ENCODE measurements at regions not wholly inside any gene's neighbourhood (a gene's known extent, or its start where the extent isn't known, plus 50 kb on each side); places are given as distances from the start of the nearest gene placed in this dataset.
A peak's percentile ranks its signal among the peaks of the same experiment; 100 is the strongest.
"Not testable (repeated sequence)": the region's sequence is repeated elsewhere in the genome, so short reads cannot be mapped to it uniquely, and the experiment has no call there.

- no peak for DNase-seq
Measured at GRCh38 chr5:136453199-136453598, 87.9 kb upstream of the TRPC7 start.

GRCh38 chr5:136447576-136447975 is 82.2 kb upstream of the TRPC7 start:
- not testable (repeated sequence) for DNase-seq

GRCh38 chr5:136446565-136446964 is 81.2 kb upstream of the TRPC7 start:
- no peak for DNase-seq

GRCh38 chr5:136444099-136444498 is 78.8 kb upstream of the TRPC7 start:
- not testable (repeated sequence) for DNase-seq

GRCh38 chr5:136439367-136439766 is 74.0 kb upstream of the TRPC7 start:
- DNase-seq: no peak

GRCh38 chr5:136435946-136436543 is 70.7 kb upstream of the TRPC7 start:
- no peak for DNase-seq

- DNase-seq: no peak
Measured at GRCh38 chr5:136434795-136435194, 69.5 kb upstream of the TRPC7 start.

- no peak for DNase-seq
Measured at GRCh38 chr5:136432705-136433104, 67.4 kb upstream of the TRPC7 start.

- DNase-seq: no peak
Measured at GRCh38 chr5:136430081-136430480, 64.7 kb upstream of the TRPC7 start.

- DNase-seq: no peak
Measured at GRCh38 chr5:136427426-136427825, 62.1 kb upstream of the TRPC7 start.

- DNase-seq: no peak
Measured at GRCh38 chr5:136425921-136426320, 60.6 kb upstream of the TRPC7 start.

- peak in 1 of 2 experiments; percentile 7 for DNase-seq
Measured at GRCh38 chr5:136424835-136425584, 59.7 kb upstream of the TRPC7 start.

GRCh38 chr5:136423944-136424606 is 58.7 kb upstream of the TRPC7 start:
- DNase-seq: no peak

GRCh38 chr5:136420168-136420898 is 55.0 kb upstream of the TRPC7 start:
- DNase-seq: no peak

GRCh38 chr5:136418301-136418700 is 53.0 kb upstream of the TRPC7 start:
- DNase-seq: no peak

Measured in stimulated activated CD4-positive, alpha-beta T cell treated with anti-CD3 and anti-CD28 coated beads, Interleukin-4, amount 100 ng/mL, for 4 hours (primary cell).